Activated CD8-positive, alpha-beta T cell treated with anti-CD3 and anti-CD28 coated beads, Interleukin-2, amount 10 ng/mL, durations not matched to agents 7 days and 5 days (primary cell): ENCODE measurements at regions not wholly inside any gene's neighbourhood (a gene's known extent, or its start where the extent isn't known, plus 50 kb on each side); places are given as distances from the start of the nearest gene placed in this dataset.
"Not testable (repeated sequence)": the region's sequence is repeated elsewhere in the genome, so short reads cannot be mapped to it uniquely, and the experiment has no call there.

Experiments used
- ATAC-seq: fragments of 150-1000 bp; cut with Tn5 transposase; one replicate; pipeline ENCODE4 v1.10.0; 2021; ENCODE audit warnings: moderate library complexity
- CTCF ChIA-PET: fragments of 350-600 bp; sonication (Branson Sonifier 250); formaldehyde crosslinking; loops from one replicate; lab custom pipeline; 2021; ENCODE audit warnings: antibody characterized with exemption; lab: Charles Lee
- POLR2A ChIA-PET: fragments of 350-600 bp; sonication (Branson Sonifier 250); formaldehyde crosslinking; loops from one replicate; lab custom pipeline; 2021; ENCODE audit warnings: antibody characterized with exemption; lab: Charles Lee
- DNase-seq: peaks from one replicate; pipeline ENCODE4 v3.0.0-alpha.2; 2020
- H3K27ac Mint-ChIP-seq: one replicate; pipeline ENCODE4 v1.8.0; 2021; ENCODE audit warnings: mild to moderate bottlenecking, mixed read lengths
- H3K27me3 Mint-ChIP-seq: one replicate; pipeline ENCODE4 v1.8.0; 2021; ENCODE audit warnings: low read depth, mixed read lengths
- H3K36me3 Mint-ChIP-seq: one replicate; pipeline ENCODE4 v1.8.0; 2021; ENCODE audit warnings: low read depth, mixed read lengths
- H3K4me1 Mint-ChIP-seq: one replicate; pipeline ENCODE4 v1.8.0; 2021; ENCODE audit warnings: low read depth, mixed read lengths
- H3K4me3 Mint-ChIP-seq: one replicate; pipeline ENCODE4 v1.8.0; 2021; ENCODE audit warnings: mild to moderate bottlenecking, mixed read lengths
- H3K9me3 Mint-ChIP-seq: one replicate; pipeline ENCODE4 v1.8.0; 2022; ENCODE audit warnings: mixed read lengths; ENCODE audit not compliant: insufficient read depth

DNA sequence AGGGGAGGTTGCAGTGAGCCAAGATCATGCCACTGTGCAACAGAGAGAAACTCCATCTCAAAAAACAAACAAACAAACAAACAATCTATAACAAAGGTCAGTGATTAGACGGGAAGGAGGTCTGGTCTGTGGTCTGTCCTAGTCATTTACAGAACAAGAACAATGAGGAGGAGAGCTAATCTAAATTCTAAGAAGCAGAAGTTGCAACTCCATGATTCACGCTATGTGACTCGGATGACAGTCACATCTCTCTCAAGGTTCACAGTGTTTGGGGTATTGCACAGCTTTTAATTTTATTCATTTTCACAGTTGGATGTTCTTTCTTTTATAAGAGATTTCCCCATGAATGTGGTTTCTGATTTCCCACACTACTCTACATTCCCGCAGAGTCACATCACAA, 218.7 kb upstream of the PIEZO2 start:
- Mint-ChIP-seq H3K36me3 (no peaks in the 10 kb centered on the region), H3K4me1 (no peaks in the 10 kb centered on the region), H3K27ac (no peak overlapping the region), H3K9me3 (no peaks in the 10 kb centered on the region), H3K4me3 (no peak overlapping the region), H3K27me3 (no peaks in the 10 kb centered on the region)
- DNase-seq (no peak), ATAC-seq (no peak)
- ChIA-PET CTCF (interaction anchor here (1.6 kb wide), 1 partner anchor 57 kb away, joined by 3 read pairs; no protein-coding TSS in a partner anchor), POLR2A (no interaction called here)

GRCh38 chr18:11367351-11367750, 218.0 kb upstream of the PIEZO2 start:
- DNase-seq (no peak), ATAC-seq (no peak)
- Mint-ChIP-seq H3K27me3 (no peaks in the 10 kb centered on the region), H3K4me3 (no peak overlapping the region), H3K27ac (no peak overlapping the region), H3K4me1 (no peaks in the 10 kb centered on the region), H3K9me3 (no peaks in the 10 kb centered on the region), H3K36me3 (no peaks in the 10 kb centered on the region)
- ChIA-PET CTCF (interaction anchor here (1.6 kb wide), 1 partner anchor 57 kb away, joined by 3 read pairs; no protein-coding TSS in a partner anchor), POLR2A (no interaction called here)

GRCh38 chr18:11366410-11366809, 217.0 kb upstream of the PIEZO2 start:
- Mint-ChIP-seq H3K36me3 (no peaks in the 10 kb centered on the region), H3K27me3 (no peaks in the 10 kb centered on the region), H3K4me3 (no peak overlapping the region), H3K4me1 (no peaks in the 10 kb centered on the region), H3K27ac (no peak overlapping the region), H3K9me3 (no peaks in the 10 kb centered on the region)
- CTCF ChIA-PET, result no interaction called here
- DNase-seq, result no peak
- ATAC-seq, result no peak
- POLR2A ChIA-PET, result no interaction called here

- Mint-ChIP-seq H3K9me3 (no peaks in the 10 kb centered on the region), H3K4me1 (no peaks in the 10 kb centered on the region), H3K27me3 (no peaks in the 10 kb centered on the region), H3K27ac (no peak overlapping the region), H3K4me3 (no peak overlapping the region), H3K36me3 (no peaks in the 10 kb centered on the region)
- ATAC-seq (no peak), DNase-seq (no peak)
- ChIA-PET CTCF (no interaction called here), POLR2A (no interaction called here)
Observed at GRCh38 chr18:11362856-11363255, 213.5 kb upstream of the PIEZO2 start.

DNA sequence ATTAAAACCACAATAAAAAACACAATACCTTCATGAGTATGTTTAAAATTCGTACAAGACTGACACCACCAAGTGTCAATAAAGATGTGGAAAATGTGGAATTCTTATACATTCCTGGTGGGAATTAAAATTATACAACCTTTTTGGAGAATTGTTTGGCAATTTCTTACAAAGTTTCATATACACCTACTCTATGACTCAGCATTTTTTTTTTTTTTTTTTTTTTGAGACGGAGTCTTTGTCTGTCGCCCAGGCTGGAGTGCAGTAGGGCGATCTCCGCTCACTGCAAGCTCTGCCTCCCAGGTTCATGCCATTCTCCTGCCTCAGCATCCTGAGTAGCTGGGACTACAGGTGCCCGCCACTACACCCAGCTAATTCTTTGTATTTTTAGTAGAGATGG, 212.5 kb upstream of the PIEZO2 start:
- POLR2A ChIA-PET, H3K9me3 Mint-ChIP-seq, ATAC-seq, H3K36me3 Mint-ChIP-seq, CTCF ChIA-PET, H3K4me1 Mint-ChIP-seq, H3K4me3 Mint-ChIP-seq, H3K27me3 Mint-ChIP-seq, H3K27ac Mint-ChIP-seq, DNase-seq: not testable (repeated sequence)

GRCh38 chr18:11357678-11358077, 208.3 kb upstream of the PIEZO2 start:
- Mint-ChIP-seq H3K9me3 (no peaks in the 10 kb centered on the region), H3K4me3 (no peak overlapping the region), H3K36me3 (no peaks in the 10 kb centered on the region), H3K27ac (no peak overlapping the region), H3K4me1 (no peaks in the 10 kb centered on the region), H3K27me3 (no peaks in the 10 kb centered on the region)
- ChIA-PET POLR2A (no interaction called here), CTCF (no interaction called here)
- ATAC-seq (no peak), DNase-seq (no peak)

- H3K4me3 Mint-ChIP-seq, H3K27ac Mint-ChIP-seq, H3K9me3 Mint-ChIP-seq, CTCF ChIA-PET, ATAC-seq, H3K4me1 Mint-ChIP-seq, H3K27me3 Mint-ChIP-seq, H3K36me3 Mint-ChIP-seq, DNase-seq, POLR2A ChIA-PET: not testable (repeated sequence)
Observed at GRCh38 chr18:11344576-11344975, 195.2 kb upstream of the PIEZO2 start.

- no peak overlapping the region for H3K27ac Mint-ChIP-seq
- ChIA-PET POLR2A (no interaction called here), CTCF (no interaction called here)
- ATAC-seq (no peak), DNase-seq (no peak)
- no peaks in the 10 kb centered on the region for H3K4me1 Mint-ChIP-seq
- H3K4me3 Mint-ChIP-seq, result no peak overlapping the region
- no peaks in the 10 kb centered on the region for H3K36me3 Mint-ChIP-seq
- H3K27me3 Mint-ChIP-seq, result no peaks in the 10 kb centered on the region
- H3K9me3 Mint-ChIP-seq, result peaks cover 3% of the 10 kb centered on the region
Observed at GRCh38 chr18:11343096-11343495, 193.7 kb upstream of the PIEZO2 start.

DNA sequence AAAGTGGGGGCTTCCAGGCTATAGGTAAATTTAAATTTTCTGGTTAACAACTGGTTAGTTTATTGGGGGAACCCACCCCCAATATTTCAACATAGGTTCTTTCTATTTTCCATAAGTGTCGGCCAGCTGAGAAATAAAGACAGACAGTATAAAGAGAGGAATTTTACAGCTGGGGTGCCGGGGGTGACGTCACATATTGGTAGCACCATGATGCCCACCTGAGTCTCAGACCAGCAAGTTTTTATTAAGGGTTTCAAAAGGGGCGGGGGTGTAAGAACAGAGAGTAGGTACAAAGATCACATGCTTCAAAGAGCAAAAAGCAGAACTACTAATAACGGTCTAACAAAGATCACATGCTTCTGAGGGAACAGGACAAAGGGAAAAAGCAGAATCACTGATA, 192.7 kb upstream of the PIEZO2 start:
- ATAC-seq, H3K9me3 Mint-ChIP-seq, CTCF ChIA-PET, H3K4me3 Mint-ChIP-seq, POLR2A ChIA-PET, H3K27me3 Mint-ChIP-seq, DNase-seq, H3K36me3 Mint-ChIP-seq, H3K27ac Mint-ChIP-seq, H3K4me1 Mint-ChIP-seq: not testable (repeated sequence)

- Mint-ChIP-seq H3K27me3 (no peaks in the 10 kb centered on the region), H3K4me3 (no peak overlapping the region), H3K36me3 (no peaks in the 10 kb centered on the region), H3K4me1 (no peaks in the 10 kb centered on the region), H3K9me3 (no peaks in the 10 kb centered on the region), H3K27ac (no peak overlapping the region)
- CTCF ChIA-PET, result no interaction called here
- POLR2A ChIA-PET, result no interaction called here
- DNase-seq (no peak), ATAC-seq (no peak)
Observed at GRCh38 chr18:11339188-11339775, 189.9 kb upstream of the PIEZO2 start.

DNA sequence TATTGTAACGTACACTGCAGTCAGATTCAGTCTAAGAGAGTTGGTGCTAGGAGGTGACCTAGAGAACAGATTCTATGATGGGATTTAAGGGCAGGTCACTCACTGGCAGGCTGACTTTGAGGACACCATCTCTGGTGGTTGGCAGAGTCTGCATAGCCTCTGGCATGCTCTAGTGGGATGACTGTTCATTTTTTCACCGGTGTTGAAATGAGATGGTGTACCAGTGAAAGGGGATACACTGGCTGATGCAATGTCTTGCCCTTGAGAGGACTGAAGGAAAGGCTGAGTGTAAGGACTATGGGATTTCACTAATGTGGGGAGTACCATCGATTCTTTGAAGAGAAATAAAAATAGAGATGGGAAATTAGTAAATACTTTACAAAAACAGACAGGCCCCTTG, 186.9 kb upstream of the PIEZO2 start:
- no peaks in the 10 kb centered on the region for H3K36me3 Mint-ChIP-seq
- H3K4me1 Mint-ChIP-seq, result no peaks in the 10 kb centered on the region
- no peaks in the 10 kb centered on the region for H3K27me3 Mint-ChIP-seq
- ChIA-PET POLR2A (no interaction called here), CTCF (no interaction called here)
- H3K9me3 Mint-ChIP-seq, result no peaks in the 10 kb centered on the region
- H3K4me3 Mint-ChIP-seq, result no peak overlapping the region
- no peak overlapping the region for H3K27ac Mint-ChIP-seq
- ATAC-seq, result no peak
- no peak for DNase-seq

GRCh38 chr18:11327391-11328009, 178.1 kb upstream of the PIEZO2 start:
- H3K36me3 Mint-ChIP-seq, result no peaks in the 10 kb centered on the region
- H3K9me3 Mint-ChIP-seq, result no peaks in the 10 kb centered on the region
- H3K27me3 Mint-ChIP-seq, result no peaks in the 10 kb centered on the region
- H3K4me3 Mint-ChIP-seq, result no peak overlapping the region
- ChIA-PET CTCF (no interaction called here), POLR2A (no interaction called here)
- DNase-seq (no peak), ATAC-seq (no peak)
- peaks cover 4% of the 10 kb centered on the region for H3K4me1 Mint-ChIP-seq
- H3K27ac Mint-ChIP-seq, result no peak overlapping the region
